ENCODE measurements at regions not wholly inside any gene's neighbourhood (a gene's known extent, or its start where the extent isn't known, plus 50 kb on each side); places are given as distances from the start of the nearest gene placed in this dataset.

GRCh38 chr2:16899958-16900357 is 234.3 kb upstream of the CYRIA start:
- no peaks in the 10 kb centered on the region for H3K4me1 ChIP-seq (ENCODE audit: insufficient read depth)
- H3K9me3 ChIP-seq (ENCODE audit: low read depth): no peaks in the 10 kb centered on the region
- H3K4me2 ChIP-seq: no peak overlapping the region
- H3K27me3 ChIP-seq: no peaks in the 10 kb centered on the region
- H2AFZ ChIP-seq: no peak overlapping the region
- H3K9me2 ChIP-seq (replicated peaks; ENCODE audit: insufficient read depth): no peaks in the 10 kb centered on the region
- H3K4me3 ChIP-seq: no peak overlapping the region
- H3K79me2 ChIP-seq: no peaks in the 10 kb centered on the region
- 82% methylated on average over 2 of the region's 2 CpGs for WGBS (ENCODE audit: low lambda C conversion rate, missing lambda C conversion rate)
- DNase-seq (ENCODE audit: low spot score): no peak
- H3K27ac ChIP-seq: no peak overlapping the region
- H3K36me3 ChIP-seq (replicated peaks; ENCODE audit: insufficient read depth, low read depth): no peaks in the 10 kb centered on the region
- TF ChIP-seq CTCF (IDR thresholded peaks at IDR 0.05; ENCODE audit: poor library complexity) (no peak), EZH2 (IDR thresholded peaks at IDR 0.05; ENCODE audit: borderline replicate concordance) (no peak), EZH2phosphoT487 (IDR thresholded peaks at IDR 0.05; ENCODE audit: low read depth, severe bottlenecking, unreplicated experiment) (no peak)
- H4K20me1 ChIP-seq (ENCODE audit: insufficient read depth, poor library complexity, severe bottlenecking): no peaks in the 10 kb centered on the region

- Histone ChIP-seq H3K4me2 (no peak overlapping the region), H4K20me1 (ENCODE audit: insufficient read depth, poor library complexity, severe bottlenecking) (no peaks in the 10 kb centered on the region), H2AFZ (no peak overlapping the region), H3K27ac (no peak overlapping the region), H3K4me3 (no peak overlapping the region), H3K27me3 (no peaks in the 10 kb centered on the region), H3K9me3 (ENCODE audit: low read depth) (no peaks in the 10 kb centered on the region), H3K36me3 (replicated peaks; ENCODE audit: insufficient read depth, low read depth) (no peaks in the 10 kb centered on the region), H3K9me2 (replicated peaks; ENCODE audit: insufficient read depth) (no peaks in the 10 kb centered on the region), H3K4me1 (ENCODE audit: insufficient read depth) (no peaks in the 10 kb centered on the region), H3K79me2 (no peaks in the 10 kb centered on the region)
- WGBS (ENCODE audit: low lambda C conversion rate, missing lambda C conversion rate): 59% methylated on average over 4 of the region's 4 CpGs
- DNase-seq (ENCODE audit: low spot score): no peak
- TF ChIP-seq EZH2phosphoT487 (IDR thresholded peaks at IDR 0.05; ENCODE audit: low read depth, severe bottlenecking, unreplicated experiment) (no peak), EZH2 (IDR thresholded peaks at IDR 0.05; ENCODE audit: borderline replicate concordance) (no peak), CTCF (IDR thresholded peaks at IDR 0.05; ENCODE audit: poor library complexity) (no peak)
Measured at GRCh38 chr2:16890081-16890480, 224.4 kb upstream of the CYRIA start.

- H3K27ac ChIP-seq: no peak overlapping the region
- TF ChIP-seq EZH2 (IDR thresholded peaks at IDR 0.05; ENCODE audit: borderline replicate concordance) (no peak), EZH2phosphoT487 (IDR thresholded peaks at IDR 0.05; ENCODE audit: low read depth, severe bottlenecking, unreplicated experiment) (no peak), CTCF (IDR thresholded peaks at IDR 0.05; ENCODE audit: poor library complexity) (no peak)
- no peaks in the 10 kb centered on the region for H3K9me3 ChIP-seq (ENCODE audit: low read depth)
- DNase-seq (ENCODE audit: low spot score): no peak
- no peaks in the 10 kb centered on the region for H3K36me3 ChIP-seq (replicated peaks; ENCODE audit: insufficient read depth, low read depth)
- H3K4me1 ChIP-seq (ENCODE audit: insufficient read depth): no peaks in the 10 kb centered on the region
- 50% methylated on average over 1 of the region's 1 CpG for WGBS (ENCODE audit: low lambda C conversion rate, missing lambda C conversion rate)
- H3K79me2 ChIP-seq: no peaks in the 10 kb centered on the region
- no peaks in the 10 kb centered on the region for H3K27me3 ChIP-seq
- H3K9me2 ChIP-seq (replicated peaks; ENCODE audit: insufficient read depth): no peaks in the 10 kb centered on the region
- no peak overlapping the region for H2AFZ ChIP-seq
- no peak overlapping the region for H3K4me3 ChIP-seq
- H4K20me1 ChIP-seq (ENCODE audit: insufficient read depth, poor library complexity, severe bottlenecking): no peaks in the 10 kb centered on the region
- H3K4me2 ChIP-seq: no peak overlapping the region
Measured at GRCh38 chr2:16885027-16885426, 219.4 kb upstream of the CYRIA start.

- no peak for DNase-seq (ENCODE audit: low spot score)
- WGBS (ENCODE audit: low lambda C conversion rate, missing lambda C conversion rate): 64% methylated on average over 3 of the region's 3 CpGs
- Histone ChIP-seq H3K36me3 (replicated peaks; ENCODE audit: insufficient read depth, low read depth) (no peaks in the 10 kb centered on the region), H3K9me3 (ENCODE audit: low read depth) (no peaks in the 10 kb centered on the region), H3K27ac (no peak overlapping the region), H3K4me1 (ENCODE audit: insufficient read depth) (no peaks in the 10 kb centered on the region), H3K79me2 (no peaks in the 10 kb centered on the region), H4K20me1 (ENCODE audit: insufficient read depth, poor library complexity, severe bottlenecking) (no peaks in the 10 kb centered on the region), H3K27me3 (no peaks in the 10 kb centered on the region), H3K4me3 (no peak overlapping the region), H2AFZ (no peak overlapping the region), H3K9me2 (replicated peaks; ENCODE audit: insufficient read depth) (no peaks in the 10 kb centered on the region), H3K4me2 (no peak overlapping the region)
- TF ChIP-seq EZH2 (IDR thresholded peaks at IDR 0.05; ENCODE audit: borderline replicate concordance) (no peak), EZH2phosphoT487 (IDR thresholded peaks at IDR 0.05; ENCODE audit: low read depth, severe bottlenecking, unreplicated experiment) (no peak), CTCF (IDR thresholded peaks at IDR 0.05; ENCODE audit: poor library complexity) (no peak)
Measured at GRCh38 chr2:16882706-16883105, 217.1 kb upstream of the CYRIA start.

All from hepatocyte (in vitro differentiated cells).